ENCODE measurements at regions not wholly inside any gene's neighbourhood (a gene's known extent, or its start where the extent isn't known, plus 50 kb on each side); places are given as distances from the start of the nearest gene placed in this dataset.
"Not testable (repeated sequence)": the region's sequence is repeated elsewhere in the genome, so short reads cannot be mapped to it uniquely, and the experiment has no call there.

- not testable (repeated sequence) for H3K27ac ChIP-seq (ENCODE audit: low read depth in 2 of 2, low read length in 2 of 2); H3K36me3 ChIP-seq (ENCODE audit: control insufficient read depth in 2 of 2, insufficient read depth in 2 of 2, low read length in 2 of 2); H3K9ac ChIP-seq (ENCODE audit: low read depth in 1 of 2, low read length in 2 of 2); H3K4me1 ChIP-seq (ENCODE audit: control insufficient read depth in 2 of 2, insufficient read depth in 2 of 2, low read length in 2 of 2); H3K4me3 ChIP-seq (ENCODE audit: low read length in 2 of 2); H3K9me3 ChIP-seq (ENCODE audit: control insufficient read depth in 2 of 2, low read length in 2 of 2)
- H3K27me3 ChIP-seq (ENCODE audit: control insufficient read depth in 2 of 2, insufficient read depth in 2 of 2, low read length in 2 of 2), result peaks cover 0 to 15% of the 10 kb centered on the region in 2 donors
Measured at GRCh38 chr15:70587012-70587634, 176.2 kb downstream of the UACA start.

GRCh38 chr15:70586241-70586640 lies 177.1 kb downstream of the UACA start:
- no peaks in the 10 kb centered on the region for H3K4me1 ChIP-seq (ENCODE audit: control insufficient read depth in 2 of 2, insufficient read depth in 2 of 2, low read length in 2 of 2)
- H3K9me3 ChIP-seq (ENCODE audit: control insufficient read depth in 2 of 2, low read length in 2 of 2), result no peaks in the 10 kb centered on the region
- no peak overlapping the region for H3K9ac ChIP-seq (ENCODE audit: low read depth in 1 of 2, low read length in 2 of 2)
- no peaks in the 10 kb centered on the region for H3K36me3 ChIP-seq (ENCODE audit: control insufficient read depth in 2 of 2, insufficient read depth in 2 of 2, low read length in 2 of 2)
- no peak overlapping the region for H3K4me3 ChIP-seq (ENCODE audit: low read length in 2 of 2)
- H3K27ac ChIP-seq (ENCODE audit: low read depth in 2 of 2, low read length in 2 of 2), result no peak overlapping the region
- peaks cover 0 to 15% of the 10 kb centered on the region in 2 donors for H3K27me3 ChIP-seq (ENCODE audit: control insufficient read depth in 2 of 2, insufficient read depth in 2 of 2, low read length in 2 of 2)

- no peaks in the 10 kb centered on the region for H3K4me1 ChIP-seq (ENCODE audit: control insufficient read depth in 2 of 2, insufficient read depth in 2 of 2, low read length in 2 of 2)
- no peaks in the 10 kb centered on the region for H3K9me3 ChIP-seq (ENCODE audit: control insufficient read depth in 2 of 2, low read length in 2 of 2)
- no peak overlapping the region for H3K4me3 ChIP-seq (ENCODE audit: low read length in 2 of 2)
- no peak overlapping the region for H3K9ac ChIP-seq (ENCODE audit: low read depth in 1 of 2, low read length in 2 of 2)
- H3K27ac ChIP-seq (ENCODE audit: low read depth in 2 of 2, low read length in 2 of 2), result no peak overlapping the region
- no peaks in the 10 kb centered on the region for H3K36me3 ChIP-seq (ENCODE audit: control insufficient read depth in 2 of 2, insufficient read depth in 2 of 2, low read length in 2 of 2)
- H3K27me3 ChIP-seq (ENCODE audit: control insufficient read depth in 2 of 2, insufficient read depth in 2 of 2, low read length in 2 of 2), result peaks cover 0 to 15% of the 10 kb centered on the region in 2 donors
Measured at GRCh38 chr15:70585707-70586034, 177.7 kb downstream of the UACA start.

GRCh38 chr15:70584838-70585706 lies 178.3 kb downstream of the UACA start:
- Histone ChIP-seq H3K27ac (ENCODE audit: low read depth in 2 of 2, low read length in 2 of 2) (no peak overlapping the region), H3K36me3 (ENCODE audit: control insufficient read depth in 2 of 2, insufficient read depth in 2 of 2, low read length in 2 of 2) (no peaks in the 10 kb centered on the region), H3K27me3 (ENCODE audit: control insufficient read depth in 2 of 2, insufficient read depth in 2 of 2, low read length in 2 of 2) (peaks cover 0 to 15% of the 10 kb centered on the region in 2 donors), H3K4me3 (ENCODE audit: low read length in 2 of 2) (no peak overlapping the region), H3K9me3 (ENCODE audit: control insufficient read depth in 2 of 2, low read length in 2 of 2) (no peaks in the 10 kb centered on the region), H3K4me1 (ENCODE audit: control insufficient read depth in 2 of 2, insufficient read depth in 2 of 2, low read length in 2 of 2) (no peaks in the 10 kb centered on the region), H3K9ac (ENCODE audit: low read depth in 1 of 2, low read length in 2 of 2) (no peak overlapping the region)

- peaks cover 0 to 15% of the 10 kb centered on the region in 2 donors for H3K27me3 ChIP-seq (ENCODE audit: control insufficient read depth in 2 of 2, insufficient read depth in 2 of 2, low read length in 2 of 2)
- H3K4me1 ChIP-seq (ENCODE audit: control insufficient read depth in 2 of 2, insufficient read depth in 2 of 2, low read length in 2 of 2), result no peaks in the 10 kb centered on the region
- no peak overlapping the region for H3K4me3 ChIP-seq (ENCODE audit: low read length in 2 of 2)
- H3K9ac ChIP-seq (ENCODE audit: low read depth in 1 of 2, low read length in 2 of 2), result no peak overlapping the region
- H3K27ac ChIP-seq (ENCODE audit: low read depth in 2 of 2, low read length in 2 of 2), result no peak overlapping the region
- H3K36me3 ChIP-seq (ENCODE audit: control insufficient read depth in 2 of 2, insufficient read depth in 2 of 2, low read length in 2 of 2), result no peaks in the 10 kb centered on the region
- H3K9me3 ChIP-seq (ENCODE audit: control insufficient read depth in 2 of 2, low read length in 2 of 2), result no peaks in the 10 kb centered on the region
Measured at GRCh38 chr15:70584441-70584837, 178.9 kb downstream of the UACA start.

GRCh38 chr15:70583006-70583405 lies 180.4 kb downstream of the UACA start:
- no peaks in the 10 kb centered on the region for H3K36me3 ChIP-seq (ENCODE audit: control insufficient read depth in 2 of 2, insufficient read depth in 2 of 2, low read length in 2 of 2)
- H3K4me3 ChIP-seq (ENCODE audit: low read length in 2 of 2), result no peak overlapping the region
- no peak overlapping the region for H3K9ac ChIP-seq (ENCODE audit: low read depth in 1 of 2, low read length in 2 of 2)
- no peaks in the 10 kb centered on the region for H3K4me1 ChIP-seq (ENCODE audit: control insufficient read depth in 2 of 2, insufficient read depth in 2 of 2, low read length in 2 of 2)
- no peaks in the 10 kb centered on the region for H3K9me3 ChIP-seq (ENCODE audit: control insufficient read depth in 2 of 2, low read length in 2 of 2)
- peaks cover 0 to 12% of the 10 kb centered on the region in 2 donors for H3K27me3 ChIP-seq (ENCODE audit: control insufficient read depth in 2 of 2, insufficient read depth in 2 of 2, low read length in 2 of 2)
- no peak overlapping the region for H3K27ac ChIP-seq (ENCODE audit: low read depth in 2 of 2, low read length in 2 of 2)

GRCh38 chr15:70582143-70582945 lies 181.0 kb downstream of the UACA start:
- Histone ChIP-seq H3K36me3 (ENCODE audit: control insufficient read depth in 2 of 2, insufficient read depth in 2 of 2, low read length in 2 of 2) (no peaks in the 10 kb centered on the region), H3K4me3 (ENCODE audit: low read length in 2 of 2) (no peak overlapping the region), H3K27ac (ENCODE audit: low read depth in 2 of 2, low read length in 2 of 2) (no peak overlapping the region), H3K27me3 (ENCODE audit: control insufficient read depth in 2 of 2, insufficient read depth in 2 of 2, low read length in 2 of 2) (peaks cover 0 to 12% of the 10 kb centered on the region in 2 donors), H3K4me1 (ENCODE audit: control insufficient read depth in 2 of 2, insufficient read depth in 2 of 2, low read length in 2 of 2) (no peaks in the 10 kb centered on the region), H3K9me3 (ENCODE audit: control insufficient read depth in 2 of 2, low read length in 2 of 2) (no peaks in the 10 kb centered on the region), H3K9ac (ENCODE audit: low read depth in 1 of 2, low read length in 2 of 2) (no peak overlapping the region)

- no peaks in the 10 kb centered on the region for H3K4me1 ChIP-seq (ENCODE audit: control insufficient read depth in 2 of 2, insufficient read depth in 2 of 2, low read length in 2 of 2)
- peaks cover 3 to 14% of the 10 kb centered on the region in 2 donors for H3K27me3 ChIP-seq (ENCODE audit: control insufficient read depth in 2 of 2, insufficient read depth in 2 of 2, low read length in 2 of 2)
- no peak overlapping the region for H3K27ac ChIP-seq (ENCODE audit: low read depth in 2 of 2, low read length in 2 of 2)
- H3K9me3 ChIP-seq (ENCODE audit: control insufficient read depth in 2 of 2, low read length in 2 of 2), result no peaks in the 10 kb centered on the region
- H3K4me3 ChIP-seq (ENCODE audit: low read length in 2 of 2), result no peak overlapping the region
- no peak overlapping the region for H3K9ac ChIP-seq (ENCODE audit: low read depth in 1 of 2, low read length in 2 of 2)
- no peaks in the 10 kb centered on the region for H3K36me3 ChIP-seq (ENCODE audit: control insufficient read depth in 2 of 2, insufficient read depth in 2 of 2, low read length in 2 of 2)
Measured at GRCh38 chr15:70580958-70581357, 182.4 kb downstream of the UACA start.

- Histone ChIP-seq H3K27ac (ENCODE audit: low read depth in 2 of 2, low read length in 2 of 2) (no peak overlapping the region), H3K9ac (ENCODE audit: low read depth in 1 of 2, low read length in 2 of 2) (no peak overlapping the region), H3K27me3 (ENCODE audit: control insufficient read depth in 2 of 2, insufficient read depth in 2 of 2, low read length in 2 of 2) (peaks cover 3 to 9% of the 10 kb centered on the region in 2 donors), H3K36me3 (ENCODE audit: control insufficient read depth in 2 of 2, insufficient read depth in 2 of 2, low read length in 2 of 2) (no peaks in the 10 kb centered on the region), H3K4me3 (ENCODE audit: low read length in 2 of 2) (no peak overlapping the region), H3K9me3 (ENCODE audit: control insufficient read depth in 2 of 2, low read length in 2 of 2) (no peaks in the 10 kb centered on the region), H3K4me1 (ENCODE audit: control insufficient read depth in 2 of 2, insufficient read depth in 2 of 2, low read length in 2 of 2) (no peaks in the 10 kb centered on the region)
Measured at GRCh38 chr15:70580286-70580685, 183.1 kb downstream of the UACA start.

GRCh38 chr15:70579766-70580165 lies 183.6 kb downstream of the UACA start:
- H3K4me1 ChIP-seq (ENCODE audit: control insufficient read depth in 2 of 2, insufficient read depth in 2 of 2, low read length in 2 of 2), result no peaks in the 10 kb centered on the region
- H3K9ac ChIP-seq (ENCODE audit: low read depth in 1 of 2, low read length in 2 of 2), result no peak overlapping the region
- no peaks in the 10 kb centered on the region for H3K9me3 ChIP-seq (ENCODE audit: control insufficient read depth in 2 of 2, low read length in 2 of 2)
- H3K4me3 ChIP-seq (ENCODE audit: low read length in 2 of 2), result no peak overlapping the region
- no peak overlapping the region for H3K27ac ChIP-seq (ENCODE audit: low read depth in 2 of 2, low read length in 2 of 2)
- no peaks in the 10 kb centered on the region for H3K36me3 ChIP-seq (ENCODE audit: control insufficient read depth in 2 of 2, insufficient read depth in 2 of 2, low read length in 2 of 2)
- H3K27me3 ChIP-seq (ENCODE audit: control insufficient read depth in 2 of 2, insufficient read depth in 2 of 2, low read length in 2 of 2), result peaks cover 3 to 9% of the 10 kb centered on the region in 2 donors

Measured in mucosa of rectum (tissue), 2 donors.